ENCODE measurements at regions not wholly inside any gene's neighbourhood (a gene's known extent, or its start where the extent isn't known, plus 50 kb on each side); places are given as distances from the start of the nearest gene placed in this dataset.
"Not testable (repeated sequence)": the region's sequence is repeated elsewhere in the genome, so short reads cannot be mapped to it uniquely, and the experiment has no call there.

DNA sequence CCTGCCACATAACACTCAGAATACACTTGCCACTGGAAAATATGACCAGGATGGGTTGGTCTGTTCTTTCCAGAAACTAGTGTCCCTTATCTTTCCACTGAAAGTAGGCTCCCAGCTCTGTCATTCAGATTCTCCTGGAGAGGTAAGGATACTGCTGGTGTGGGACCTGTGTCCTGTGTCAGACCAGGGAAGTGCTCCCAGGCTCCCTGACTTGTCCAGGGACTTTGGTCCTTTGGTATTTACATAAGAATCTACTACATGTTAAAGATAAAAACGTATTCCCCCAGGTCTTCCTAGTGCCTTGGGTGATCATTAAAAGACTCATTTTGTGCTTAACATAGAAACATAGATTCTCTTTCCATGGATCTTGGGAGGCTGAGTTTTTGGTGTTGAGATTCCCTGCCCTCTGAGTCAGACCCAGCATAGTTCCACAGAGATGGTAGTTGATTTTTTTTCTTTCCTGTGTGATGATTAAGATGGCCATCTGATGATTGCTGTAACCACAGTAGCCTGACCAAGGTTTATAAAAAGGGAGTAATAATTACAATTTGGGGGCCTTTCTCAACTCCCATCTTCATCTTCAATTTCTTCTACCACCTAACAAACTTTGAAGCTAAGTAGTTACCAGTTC is 159.8 kb upstream of the JADE1 start:
- DNase-seq (ENCODE audit: low read depth), result peak; percentile 58

- no peak for DNase-seq (ENCODE audit: low read depth)
Observed at GRCh38 chr4:128649161-128649560, 160.3 kb upstream of the JADE1 start.

GRCh38 chr4:128648021-128648420 is 161.5 kb upstream of the JADE1 start:
- no peak for DNase-seq (ENCODE audit: low read depth)

- DNase-seq (ENCODE audit: low read depth), result not testable (repeated sequence)
Observed at GRCh38 chr4:128646893-128647292, 162.6 kb upstream of the JADE1 start.

DNA sequence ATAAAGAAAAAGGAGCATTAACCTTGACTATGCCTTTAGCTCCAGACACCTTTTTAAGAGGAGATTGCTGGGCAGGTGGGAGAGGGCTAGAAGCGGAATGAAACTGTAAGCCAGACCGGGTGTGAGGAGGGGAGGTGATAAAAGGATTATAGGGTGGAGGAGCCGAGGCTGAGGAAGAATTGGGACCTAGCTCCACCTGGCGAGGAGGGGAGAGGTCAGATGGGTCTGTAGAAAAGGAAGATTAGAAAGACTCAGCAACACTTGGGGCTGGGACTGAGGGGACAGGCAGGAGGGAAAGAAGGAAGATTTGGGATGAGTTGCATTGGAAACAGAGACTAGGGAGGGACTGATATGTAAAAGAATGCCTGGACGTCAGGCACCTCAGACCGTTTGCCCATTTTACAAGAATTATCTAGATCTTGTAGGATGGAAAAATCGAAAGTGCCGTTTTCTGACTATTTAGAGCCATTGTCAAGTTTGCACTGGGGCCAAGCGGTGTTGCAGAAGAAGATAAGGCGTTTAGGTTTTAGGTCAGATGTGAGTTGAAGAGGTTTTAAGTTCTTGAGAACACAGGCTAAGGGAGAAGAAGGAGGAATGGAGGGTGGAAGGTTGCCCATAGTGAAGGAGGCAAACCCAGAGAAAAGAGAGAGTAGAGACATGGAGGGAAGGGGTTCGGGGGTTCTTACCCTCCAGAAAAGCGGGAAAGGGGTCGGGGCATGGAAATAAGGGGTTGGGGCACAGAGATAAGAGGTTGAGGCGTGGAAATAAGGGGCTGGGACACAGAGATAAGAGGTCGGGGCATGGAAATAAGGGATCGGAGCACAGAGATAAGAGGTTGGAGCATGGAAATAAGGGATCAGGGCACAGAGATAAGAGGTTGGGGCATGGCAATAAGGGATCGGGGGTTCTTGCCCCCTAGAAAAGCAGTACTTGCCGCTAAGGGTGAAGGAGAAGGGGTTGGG is 164.5 kb upstream of the JADE1 start:
- not testable (repeated sequence) for DNase-seq (ENCODE audit: low read depth)

DNA sequence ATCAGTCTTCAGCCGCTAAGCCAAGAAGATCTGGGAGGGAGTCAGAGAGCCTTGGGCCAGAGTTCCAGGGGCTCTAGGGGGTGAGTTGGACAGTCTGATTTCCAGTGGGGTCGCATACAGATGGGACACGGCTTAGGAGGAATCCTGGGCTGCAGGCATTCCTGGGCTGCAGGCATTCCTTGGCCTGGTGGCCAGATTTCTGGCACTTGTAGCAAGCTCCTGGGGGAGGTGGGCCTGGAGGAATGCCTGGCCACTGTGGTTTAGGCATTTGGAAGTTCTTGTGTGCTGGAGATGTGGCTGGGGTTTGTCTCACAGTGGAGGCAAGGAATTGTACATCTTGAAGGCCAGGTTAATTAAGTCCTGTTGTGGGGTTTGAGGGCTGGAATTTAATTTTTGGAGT is 165.4 kb upstream of the JADE1 start:
- DNase-seq (ENCODE audit: low read depth), result peak; percentile 10

- not testable (repeated sequence) for DNase-seq (ENCODE audit: low read depth)
Observed at GRCh38 chr4:128641566-128641965, 167.9 kb upstream of the JADE1 start.

- DNase-seq (ENCODE audit: low read depth), result no peak
Observed at GRCh38 chr4:128639541-128640270, 169.8 kb upstream of the JADE1 start.

DNA sequence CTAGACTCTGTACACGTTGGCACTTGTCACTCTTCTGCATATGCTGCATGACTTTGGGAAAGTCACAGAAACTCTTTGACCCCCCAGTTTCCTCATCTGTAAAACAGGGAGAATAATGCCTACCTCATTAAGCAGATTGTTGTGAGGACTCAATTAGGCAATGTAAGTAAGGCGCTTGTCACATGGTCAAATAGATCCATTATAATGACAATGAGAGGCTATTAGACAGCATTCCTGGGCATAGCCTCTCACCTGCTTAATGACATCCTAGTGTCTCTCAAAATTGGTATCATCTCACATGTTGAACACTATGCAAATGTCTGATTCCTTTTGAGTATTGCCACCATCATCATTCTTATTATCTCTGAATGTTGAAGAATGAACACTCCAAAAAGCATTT is 172.6 kb upstream of the JADE1 start:
- no peak for DNase-seq (ENCODE audit: low read depth)

GRCh38 chr4:128635955-128636560 is 173.4 kb upstream of the JADE1 start:
- no peak for DNase-seq (ENCODE audit: low read depth)

- DNase-seq (ENCODE audit: low read depth), result peak; percentile 86
Observed at GRCh38 chr4:128635141-128635954, 174.2 kb upstream of the JADE1 start.

- DNase-seq (ENCODE audit: low read depth), result no peak
Observed at GRCh38 chr4:128633067-128633466, 176.4 kb upstream of the JADE1 start.

GRCh38 chr4:128630871-128631270 is 178.6 kb upstream of the JADE1 start:
- no peak for DNase-seq (ENCODE audit: low read depth)

- no peak for DNase-seq (ENCODE audit: low read depth)
Observed at GRCh38 chr4:128623508-128624215, 185.8 kb upstream of the JADE1 start.

GRCh38 chr4:128620279-128620965 is 189.1 kb upstream of the JADE1 start:
- not testable (repeated sequence) for DNase-seq (ENCODE audit: low read depth)

DNA sequence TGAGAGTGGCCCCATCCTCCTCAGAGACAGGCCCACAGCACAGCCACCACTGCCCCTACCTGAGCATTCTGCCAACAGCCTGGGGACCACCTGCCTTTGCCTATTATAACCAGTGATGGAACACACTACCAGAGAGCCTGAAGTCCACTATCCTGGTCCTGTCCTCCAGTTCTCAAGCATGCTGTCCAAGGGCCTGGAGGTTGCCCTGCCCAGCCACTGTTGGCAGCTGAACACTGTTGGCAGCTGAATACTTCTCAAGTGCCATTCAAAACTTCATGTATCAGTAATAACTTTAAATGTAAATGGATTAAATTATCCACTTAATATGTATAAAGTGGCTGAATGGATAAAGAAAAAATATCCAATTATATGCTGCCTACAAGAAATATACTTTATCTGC is 194.3 kb upstream of the JADE1 start:
- DNase-seq (ENCODE audit: low read depth), result no peak

DNA sequence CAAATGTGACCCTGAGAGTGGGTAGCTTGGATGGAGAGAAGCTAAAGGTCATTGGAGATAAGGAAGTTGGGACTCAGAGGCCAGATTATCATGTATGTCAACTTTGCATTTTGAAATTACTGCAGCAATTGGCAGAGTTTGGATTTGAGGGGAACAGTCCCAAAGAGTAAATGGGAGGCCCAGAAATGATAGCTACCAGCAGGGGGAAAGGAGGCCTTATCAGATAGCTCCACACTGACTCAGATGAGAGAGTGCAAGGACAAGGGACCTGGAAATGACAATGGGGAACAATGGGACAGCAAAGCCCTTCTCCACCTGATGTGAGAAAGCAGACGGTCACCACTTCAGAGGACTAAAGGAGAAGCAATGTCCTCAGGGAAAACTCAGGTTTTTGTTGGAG is 201.5 kb upstream of the JADE1 start:
- DNase-seq (ENCODE audit: low read depth), result no peak

GRCh38 chr4:128606173-128606572 is 203.3 kb upstream of the JADE1 start:
- DNase-seq (ENCODE audit: low read depth), result peak; percentile 89

DNA sequence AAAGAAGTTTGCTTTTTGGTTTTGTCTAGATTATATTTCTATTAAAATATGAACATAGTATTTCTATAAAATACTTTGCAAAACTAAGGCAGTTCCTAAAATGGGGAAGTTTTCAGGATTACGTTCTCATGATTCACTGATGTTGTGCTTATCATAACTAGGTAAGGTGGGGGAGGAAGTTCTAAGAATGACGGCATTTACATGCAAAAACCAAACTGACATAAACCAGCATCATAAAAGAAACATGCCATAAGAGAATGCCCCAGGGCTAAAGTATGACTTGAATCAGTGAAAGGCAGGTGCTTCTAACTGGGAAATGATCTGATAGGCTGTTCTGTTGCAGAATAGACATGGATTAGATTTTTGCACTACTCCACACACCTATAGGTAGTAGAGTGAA is 204.7 kb upstream of the JADE1 start:
- peak; percentile 48 for DNase-seq (ENCODE audit: low read depth)

DNA sequence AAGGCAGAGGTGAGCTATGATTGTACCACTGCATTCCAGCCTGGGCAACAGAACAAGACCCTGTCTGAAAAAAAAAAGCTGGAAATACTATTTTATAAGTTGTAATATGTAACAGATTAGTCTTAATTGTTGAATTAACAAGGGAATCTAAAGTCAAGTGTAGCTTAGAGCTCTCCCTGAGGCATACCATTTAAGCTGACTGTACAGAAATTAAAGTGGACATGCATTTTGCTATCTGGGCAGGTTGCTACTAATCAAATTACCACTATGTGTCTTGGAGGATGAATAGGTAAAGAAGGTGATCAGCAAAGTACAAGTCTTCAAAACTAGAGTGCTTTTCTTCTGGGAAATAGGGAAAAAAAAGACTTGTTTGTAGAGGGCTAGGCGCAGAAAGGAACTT is 205.3 kb upstream of the JADE1 start:
- DNase-seq (ENCODE audit: low read depth), result no peak
